NK-92 treated with Interleukin-12 subunit alpha and Interleukin-12 subunit beta, amount 100 ng/mL, for 24 hours (cell line): ENCODE measurements at regions not wholly inside any gene's neighbourhood (a gene's known extent, or its start where the extent isn't known, plus 50 kb on each side); places are given as distances from the start of the nearest gene placed in this dataset.
A peak's percentile ranks its signal among the peaks of the same experiment; 100 is the strongest.

Experiments
- DNase-seq: peaks from one replicate; lab custom pipeline; 2025; lab: John Stamatoyannopoulos, UW

GRCh38 chr12:91852634-91853033 is 293.0 kb downstream of the BTG1 start:
- DNase-seq: no peak

GRCh38 chr12:91851741-91852477 is 293.7 kb downstream of the BTG1 start:
- no peak for DNase-seq

- no peak for DNase-seq
Observed at GRCh38 chr12:91846466-91847055, 299.1 kb downstream of the BTG1 start.

- no peak for DNase-seq
Observed at GRCh38 chr12:91845365-91845764, 300.3 kb downstream of the BTG1 start.

- DNase-seq: no peak
Observed at GRCh38 chr12:91841822-91842221, 303.8 kb downstream of the BTG1 start.

- DNase-seq: no peak
Observed at GRCh38 chr12:91836696-91837095, 308.9 kb downstream of the BTG1 start.

- DNase-seq: no peak
Observed at GRCh38 chr12:91836264-91836663, 309.4 kb downstream of the BTG1 start.

GRCh38 chr12:91835693-91836092 is 310.0 kb downstream of the BTG1 start:
- no peak for DNase-seq

- no peak for DNase-seq
Observed at GRCh38 chr12:91833780-91834359, 311.8 kb downstream of the BTG1 start.

- no peak for DNase-seq
Observed at GRCh38 chr12:91825999-91826398, 319.6 kb downstream of the BTG1 start.

- no peak for DNase-seq
Observed at GRCh38 chr12:91824991-91825390, 320.7 kb downstream of the BTG1 start.

GRCh38 chr12:91819132-91819447 is 326.6 kb downstream of the BTG1 start:
- no peak for DNase-seq

GRCh38 chr12:91818227-91819131 is 327.2 kb downstream of the BTG1 start:
- no peak for DNase-seq

- DNase-seq: no peak
Observed at GRCh38 chr12:91817517-91817916, 328.1 kb downstream of the BTG1 start.

GRCh38 chr12:91813701-91814100 is 331.9 kb downstream of the BTG1 start:
- no peak for DNase-seq

GRCh38 chr12:91811481-91812287 is 334.0 kb downstream of the BTG1 start:
- peak; percentile 3 for DNase-seq

- DNase-seq: no peak
Observed at GRCh38 chr12:91810531-91811451, 334.9 kb downstream of the BTG1 start.

GRCh38 chr12:91810077-91810476 is 335.6 kb downstream of the BTG1 start:
- no peak for DNase-seq

GRCh38 chr12:91805031-91805430 is 340.6 kb downstream of the BTG1 start:
- DNase-seq: no peak

GRCh38 chr12:91804533-91804932 is 341.1 kb downstream of the BTG1 start:
- no peak for DNase-seq

GRCh38 chr12:91801048-91801447 is 344.6 kb downstream of the BTG1 start:
- no peak for DNase-seq
